ENCODE measurements at regions not wholly inside any gene's neighbourhood (a gene's known extent, or its start where the extent isn't known, plus 50 kb on each side); places are given as distances from the start of the nearest gene placed in this dataset.

DNA sequence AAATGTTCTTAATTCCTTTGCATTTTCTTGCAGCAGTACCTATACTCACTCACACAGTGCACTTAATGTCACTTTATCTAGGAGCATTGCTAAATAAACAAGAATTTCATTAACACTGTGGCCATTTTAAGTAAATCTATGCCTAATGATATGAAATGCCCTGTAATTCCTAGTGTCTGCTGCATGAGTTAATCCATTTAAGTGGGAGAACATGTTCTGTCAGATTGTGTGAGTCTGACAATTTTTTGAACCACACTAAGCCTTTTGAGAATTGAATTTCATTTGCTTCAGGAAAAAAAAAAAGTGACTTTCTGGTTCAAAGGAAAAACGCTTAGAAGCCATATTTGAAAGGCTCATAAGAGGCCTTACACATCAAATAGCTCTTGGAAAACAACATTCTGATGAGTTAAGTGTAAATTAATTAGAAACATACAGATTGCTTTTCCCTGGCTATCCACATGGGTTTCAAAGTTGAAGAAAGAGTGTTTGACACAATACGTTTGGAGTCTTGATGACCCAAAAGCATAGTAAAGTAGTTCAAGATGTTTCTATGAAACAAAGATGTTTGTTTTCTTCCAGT is 446.7 kb upstream of the GRAMD2B start:
- TF ChIP-seq, protein P1, sequence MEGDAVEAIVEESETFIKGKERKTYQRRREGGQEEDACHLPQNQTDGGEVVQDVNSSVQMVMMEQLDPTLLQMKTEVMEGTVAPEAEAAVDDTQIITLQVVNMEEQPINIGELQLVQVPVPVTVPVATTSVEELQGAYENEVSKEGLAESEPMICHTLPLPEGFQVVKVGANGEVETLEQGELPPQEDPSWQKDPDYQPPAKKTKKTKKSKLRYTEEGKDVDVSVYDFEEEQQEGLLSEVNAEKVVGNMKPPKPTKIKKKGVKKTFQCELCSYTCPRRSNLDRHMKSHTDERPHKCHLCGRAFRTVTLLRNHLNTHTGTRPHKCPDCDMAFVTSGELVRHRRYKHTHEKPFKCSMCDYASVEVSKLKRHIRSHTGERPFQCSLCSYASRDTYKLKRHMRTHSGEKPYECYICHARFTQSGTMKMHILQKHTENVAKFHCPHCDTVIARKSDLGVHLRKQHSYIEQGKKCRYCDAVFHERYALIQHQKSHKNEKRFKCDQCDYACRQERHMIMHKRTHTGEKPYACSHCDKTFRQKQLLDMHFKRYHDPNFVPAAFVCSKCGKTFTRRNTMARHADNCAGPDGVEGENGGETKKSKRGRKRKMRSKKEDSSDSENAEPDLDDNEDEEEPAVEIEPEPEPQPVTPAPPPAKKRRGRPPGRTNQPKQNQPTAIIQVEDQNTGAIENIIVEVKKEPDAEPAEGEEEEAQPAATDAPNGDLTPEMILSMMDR (IDR thresholded peaks at IDR 0.05): no peak
- TF ChIP-seq POLR2A (IDR thresholded peaks at IDR 0.05): no peak
- no peak for TF ChIP-seq POLR2AphosphoS5 (IDR thresholded peaks at IDR 0.05)
